ENCODE measurements at regions not wholly inside any gene's neighbourhood (a gene's known extent, or its start where the extent isn't known, plus 50 kb on each side); places are given as distances from the start of the nearest gene placed in this dataset.
"Not testable (repeated sequence)": the region's sequence is repeated elsewhere in the genome, so short reads cannot be mapped to it uniquely, and the experiment has no call there.

DNA sequence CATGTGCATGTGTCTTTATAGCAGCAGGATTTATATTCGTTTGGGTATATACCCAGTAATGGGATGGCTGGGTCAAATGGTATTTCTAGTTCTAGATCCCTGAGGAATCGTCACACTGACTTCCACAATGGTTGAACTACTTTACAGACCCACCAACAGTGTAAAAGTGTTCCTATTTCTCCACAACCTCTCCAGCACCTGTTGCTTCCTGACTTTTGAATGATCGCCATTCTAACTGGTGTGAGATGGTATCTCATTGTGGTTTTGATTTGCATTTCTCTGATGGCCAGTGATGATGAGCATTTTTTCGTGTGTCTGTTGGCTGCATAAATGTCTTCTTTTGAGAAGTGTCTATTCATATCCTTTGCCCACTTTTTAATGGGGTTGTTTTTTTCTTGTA lies 617.9 kb downstream of the KCTD12 start:
- TF ChIP-seq EZH2phosphoT487 (IDR thresholded peaks at IDR 0.05; ENCODE audit: insufficient read depth, low read depth); EZH2 (IDR thresholded peaks at IDR 0.05; ENCODE audit: insufficient read depth, poor library complexity, severe bottlenecking): not testable (repeated sequence)
